Ovary (tissue), 3 donors: ENCODE measurements at regions not wholly inside any gene's neighbourhood (a gene's known extent, or its start where the extent isn't known, plus 50 kb on each side); places are given as distances from the start of the nearest gene placed in this dataset.

Source experiments
- POLR2A ChIP-seq: fragments of 450-650 bp; IDR thresholded peaks from one replicate; pipeline ENCODE4 v1.6.1; 2017; ENCODE audit warnings: antibody characterized with exemption, mild to moderate bottlenecking, moderate library complexity
- TF ChIP-seq, protein P1 (sequence below), 3 donors: fragments of 450-650 bp in 2 of 3; fragments of 200-600 bp in 1 of 3; IDR thresholded peaks; one replicate each; pipeline versions ENCODE4 v1.5.1 to v1.8.0; 2016 to 2022; ENCODE audit warnings: antibody characterized with exemption in 3 of 3, mild to moderate bottlenecking in 1 of 3
- donor health status: DM: no; HTN: no; CAD: no.

- TF ChIP-seq, protein P1, sequence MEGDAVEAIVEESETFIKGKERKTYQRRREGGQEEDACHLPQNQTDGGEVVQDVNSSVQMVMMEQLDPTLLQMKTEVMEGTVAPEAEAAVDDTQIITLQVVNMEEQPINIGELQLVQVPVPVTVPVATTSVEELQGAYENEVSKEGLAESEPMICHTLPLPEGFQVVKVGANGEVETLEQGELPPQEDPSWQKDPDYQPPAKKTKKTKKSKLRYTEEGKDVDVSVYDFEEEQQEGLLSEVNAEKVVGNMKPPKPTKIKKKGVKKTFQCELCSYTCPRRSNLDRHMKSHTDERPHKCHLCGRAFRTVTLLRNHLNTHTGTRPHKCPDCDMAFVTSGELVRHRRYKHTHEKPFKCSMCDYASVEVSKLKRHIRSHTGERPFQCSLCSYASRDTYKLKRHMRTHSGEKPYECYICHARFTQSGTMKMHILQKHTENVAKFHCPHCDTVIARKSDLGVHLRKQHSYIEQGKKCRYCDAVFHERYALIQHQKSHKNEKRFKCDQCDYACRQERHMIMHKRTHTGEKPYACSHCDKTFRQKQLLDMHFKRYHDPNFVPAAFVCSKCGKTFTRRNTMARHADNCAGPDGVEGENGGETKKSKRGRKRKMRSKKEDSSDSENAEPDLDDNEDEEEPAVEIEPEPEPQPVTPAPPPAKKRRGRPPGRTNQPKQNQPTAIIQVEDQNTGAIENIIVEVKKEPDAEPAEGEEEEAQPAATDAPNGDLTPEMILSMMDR (IDR thresholded peaks at IDR 0.05): no peak
- no peak for TF ChIP-seq POLR2A
Observed at GRCh38 chr14:104388011-104388521, 191.5 kb upstream of the C14orf180 start.
